ENCODE measurements at regions not wholly inside any gene's neighbourhood (a gene's known extent, or its start where the extent isn't known, plus 50 kb on each side); places are given as distances from the start of the nearest gene placed in this dataset.

DNA sequence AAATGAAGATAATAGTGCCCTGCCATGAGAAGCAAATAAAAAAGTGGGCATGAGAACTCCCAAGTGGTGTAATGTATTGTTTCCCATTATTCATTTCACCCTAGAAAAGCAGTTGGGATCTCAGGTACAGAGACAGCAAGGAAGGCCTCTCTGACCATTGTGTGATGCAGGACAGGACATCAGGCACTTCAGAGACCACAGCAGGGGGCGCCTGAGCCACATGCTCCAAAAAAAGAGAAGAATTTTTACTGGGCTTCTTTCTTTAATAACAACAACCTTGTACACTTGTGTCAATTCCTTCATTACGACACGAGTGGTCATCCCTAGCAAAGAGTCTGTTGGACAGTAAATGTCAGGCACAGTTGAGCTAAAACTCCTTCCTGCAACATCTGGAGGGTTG lies 533.3 kb downstream of the OMA1 start:
- TF ChIP-seq, protein P1, sequence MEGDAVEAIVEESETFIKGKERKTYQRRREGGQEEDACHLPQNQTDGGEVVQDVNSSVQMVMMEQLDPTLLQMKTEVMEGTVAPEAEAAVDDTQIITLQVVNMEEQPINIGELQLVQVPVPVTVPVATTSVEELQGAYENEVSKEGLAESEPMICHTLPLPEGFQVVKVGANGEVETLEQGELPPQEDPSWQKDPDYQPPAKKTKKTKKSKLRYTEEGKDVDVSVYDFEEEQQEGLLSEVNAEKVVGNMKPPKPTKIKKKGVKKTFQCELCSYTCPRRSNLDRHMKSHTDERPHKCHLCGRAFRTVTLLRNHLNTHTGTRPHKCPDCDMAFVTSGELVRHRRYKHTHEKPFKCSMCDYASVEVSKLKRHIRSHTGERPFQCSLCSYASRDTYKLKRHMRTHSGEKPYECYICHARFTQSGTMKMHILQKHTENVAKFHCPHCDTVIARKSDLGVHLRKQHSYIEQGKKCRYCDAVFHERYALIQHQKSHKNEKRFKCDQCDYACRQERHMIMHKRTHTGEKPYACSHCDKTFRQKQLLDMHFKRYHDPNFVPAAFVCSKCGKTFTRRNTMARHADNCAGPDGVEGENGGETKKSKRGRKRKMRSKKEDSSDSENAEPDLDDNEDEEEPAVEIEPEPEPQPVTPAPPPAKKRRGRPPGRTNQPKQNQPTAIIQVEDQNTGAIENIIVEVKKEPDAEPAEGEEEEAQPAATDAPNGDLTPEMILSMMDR (IDR thresholded peaks at IDR 0.05) = no peak
- TF ChIP-seq POLR2AphosphoS5 (IDR thresholded peaks at IDR 0.05; ENCODE audit: insufficient read depth in 1 of 2, low read depth in 1 of 2) (no peak), POLR2A (IDR thresholded peaks at IDR 0.05) (no peak)

Data from vagina (tissue), 2 donors.